NOMO-1 treated with dmso at 0.1 percent for 144 hours (cell line): ENCODE measurements at regions not wholly inside any gene's neighbourhood (a gene's known extent, or its start where the extent isn't known, plus 50 kb on each side); places are given as distances from the start of the nearest gene placed in this dataset.
"Not testable (repeated sequence)": the region's sequence is repeated elsewhere in the genome, so short reads cannot be mapped to it uniquely, and the experiment has no call there.

Experiments used
- DNase-seq: peaks from one replicate; lab custom pipeline; 2025; ENCODE audit not compliant: unreplicated experiment; lab: John Stamatoyannopoulos, UW

- not testable (repeated sequence) for DNase-seq
These were observed 279.9 kb downstream of the PLS3 start for GRCh38 chrX:115840729-115841409.

- DNase-seq: not testable (repeated sequence)
These were observed 290.0 kb downstream of the PLS3 start for GRCh38 chrX:115850986-115851385.

GRCh38 chrX:115853260-115853659 lies 292.3 kb downstream of the PLS3 start:
- not testable (repeated sequence) for DNase-seq

DNA sequence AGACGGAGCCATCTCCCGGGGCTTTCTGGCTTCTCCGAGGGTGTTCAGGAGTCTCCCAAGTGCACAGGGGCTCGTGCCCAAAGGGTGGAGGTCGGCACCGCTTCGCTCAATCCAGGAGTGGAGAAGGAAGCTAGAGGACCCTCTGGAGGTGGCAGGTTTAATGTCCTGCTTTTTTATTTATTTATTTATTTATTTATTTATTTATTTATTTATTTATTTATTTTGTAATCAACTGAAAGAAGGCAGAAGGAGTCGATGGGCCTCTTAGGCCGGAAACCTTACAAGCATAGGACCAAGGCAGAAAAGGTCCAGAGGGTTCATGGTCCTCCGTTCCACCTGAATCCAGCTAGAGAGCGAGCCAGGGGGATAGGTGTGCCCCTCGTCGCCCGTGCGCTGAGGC lies 289.4 kb upstream of the AGTR2 start:
- not testable (repeated sequence) for DNase-seq

DNA sequence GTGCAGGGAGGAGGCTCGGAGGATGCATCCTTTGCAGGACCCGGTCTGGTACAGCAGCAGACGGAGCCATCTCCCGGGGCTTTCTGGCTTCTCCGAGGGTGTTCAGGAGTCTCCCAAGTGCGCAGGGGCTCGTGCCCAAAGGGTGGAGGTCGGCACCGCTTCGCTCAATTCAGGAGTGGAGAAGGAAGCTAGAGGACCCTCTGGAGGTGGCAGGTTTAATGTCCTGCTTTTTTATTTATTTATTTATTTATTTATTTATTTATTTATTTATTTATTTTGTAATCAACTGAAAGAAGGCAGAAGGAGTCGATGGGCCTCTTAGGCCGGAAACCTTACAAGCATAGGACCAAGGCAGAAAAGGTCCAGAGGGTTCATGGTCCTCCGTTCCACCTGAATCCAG lies 286.4 kb upstream of the AGTR2 start:
- not testable (repeated sequence) for DNase-seq

DNA sequence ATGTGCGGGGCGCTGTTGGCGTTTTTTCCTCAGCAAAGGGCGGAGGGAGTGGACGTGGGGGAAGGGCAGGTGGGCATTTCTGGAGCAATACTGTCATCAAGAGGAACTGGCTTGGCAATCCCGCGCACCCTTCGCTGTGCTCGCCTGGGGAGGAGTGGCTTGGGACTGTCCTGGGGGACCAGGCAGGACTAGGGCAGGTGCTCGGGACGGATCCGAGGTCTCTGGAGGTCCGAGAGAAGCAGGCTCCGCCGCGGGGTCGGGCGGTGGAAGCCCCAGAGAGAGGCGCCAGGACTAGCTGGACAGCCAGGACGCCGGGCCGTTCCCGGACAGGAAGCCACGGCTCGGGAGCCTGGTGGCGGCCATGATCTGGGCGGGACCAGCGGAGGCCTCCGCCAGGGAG lies 282.5 kb upstream of the AGTR2 start:
- DNase-seq: not testable (repeated sequence)

- DNase-seq: not testable (repeated sequence)
These were observed 282.0 kb upstream of the AGTR2 start for GRCh38 chrX:115888519-115888918.

DNA sequence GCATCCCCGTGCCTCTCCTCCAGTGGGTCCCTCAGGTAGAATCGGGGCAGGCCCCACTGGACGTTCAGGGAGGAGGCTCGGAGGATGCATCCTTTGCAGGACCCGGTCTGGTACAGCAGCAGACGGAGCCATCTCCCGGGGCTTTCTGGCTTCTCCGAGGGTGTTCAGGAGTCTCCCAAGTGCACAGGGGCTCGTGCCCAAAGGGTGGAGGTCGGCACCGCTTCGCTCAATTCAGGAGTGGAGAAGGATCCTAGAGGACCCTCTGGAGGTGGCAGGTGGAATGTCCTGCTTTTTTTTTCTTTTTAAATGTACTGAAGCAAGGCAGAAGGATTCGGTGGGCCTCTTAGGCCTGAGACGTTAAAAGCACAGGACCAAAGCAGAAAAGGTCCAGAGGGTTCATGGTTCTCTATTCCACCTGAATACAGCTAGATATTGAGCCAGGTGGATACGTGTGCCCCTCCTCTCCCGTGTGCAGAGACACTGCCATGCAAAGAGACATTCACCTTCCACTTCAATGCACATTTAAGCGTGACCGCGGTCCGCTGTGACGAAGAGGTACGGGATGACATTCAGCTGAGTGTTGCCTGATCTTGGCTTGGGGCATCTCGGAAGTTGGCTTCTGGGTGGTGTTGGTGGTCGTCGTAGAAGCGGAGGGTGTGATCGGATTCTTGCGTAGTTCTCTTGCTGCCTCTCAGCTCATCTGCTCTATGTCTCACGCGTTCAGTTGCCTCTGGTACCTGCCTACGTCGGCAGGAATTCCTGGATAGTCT lies 281.2 kb upstream of the AGTR2 start:
- DNase-seq: no peak

DNA sequence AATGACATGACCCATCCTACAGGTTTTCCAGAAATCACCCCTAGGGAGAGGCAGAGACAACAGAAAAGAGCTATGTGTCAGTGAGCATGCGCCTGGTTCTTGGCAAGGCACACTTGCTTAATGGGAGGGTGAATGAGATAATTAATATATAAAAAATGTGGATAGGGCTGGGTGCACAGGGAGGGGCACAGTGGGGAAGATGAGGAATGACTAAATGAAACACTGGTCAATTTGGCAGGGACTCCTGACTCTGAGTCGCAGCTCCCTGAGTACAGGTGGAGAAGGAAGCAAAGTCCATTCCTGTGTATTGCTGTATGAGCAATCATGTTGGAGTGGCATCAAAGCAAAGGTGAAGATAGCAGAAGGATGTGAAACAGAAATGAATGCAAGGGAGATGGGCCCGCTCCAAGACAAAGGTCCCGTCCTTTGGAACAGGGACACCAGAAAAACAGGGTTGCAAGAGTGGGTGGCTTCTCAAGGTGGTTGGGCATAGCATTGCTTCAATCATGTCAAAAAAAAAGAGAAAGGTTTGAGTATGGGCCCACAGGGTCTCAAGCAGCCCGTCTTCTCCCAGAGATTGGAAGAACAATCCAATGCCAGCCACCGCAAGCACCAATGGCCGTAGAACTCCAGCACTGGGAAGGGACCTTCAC lies 278.4 kb upstream of the AGTR2 start:
- DNase-seq: no peak

DNA sequence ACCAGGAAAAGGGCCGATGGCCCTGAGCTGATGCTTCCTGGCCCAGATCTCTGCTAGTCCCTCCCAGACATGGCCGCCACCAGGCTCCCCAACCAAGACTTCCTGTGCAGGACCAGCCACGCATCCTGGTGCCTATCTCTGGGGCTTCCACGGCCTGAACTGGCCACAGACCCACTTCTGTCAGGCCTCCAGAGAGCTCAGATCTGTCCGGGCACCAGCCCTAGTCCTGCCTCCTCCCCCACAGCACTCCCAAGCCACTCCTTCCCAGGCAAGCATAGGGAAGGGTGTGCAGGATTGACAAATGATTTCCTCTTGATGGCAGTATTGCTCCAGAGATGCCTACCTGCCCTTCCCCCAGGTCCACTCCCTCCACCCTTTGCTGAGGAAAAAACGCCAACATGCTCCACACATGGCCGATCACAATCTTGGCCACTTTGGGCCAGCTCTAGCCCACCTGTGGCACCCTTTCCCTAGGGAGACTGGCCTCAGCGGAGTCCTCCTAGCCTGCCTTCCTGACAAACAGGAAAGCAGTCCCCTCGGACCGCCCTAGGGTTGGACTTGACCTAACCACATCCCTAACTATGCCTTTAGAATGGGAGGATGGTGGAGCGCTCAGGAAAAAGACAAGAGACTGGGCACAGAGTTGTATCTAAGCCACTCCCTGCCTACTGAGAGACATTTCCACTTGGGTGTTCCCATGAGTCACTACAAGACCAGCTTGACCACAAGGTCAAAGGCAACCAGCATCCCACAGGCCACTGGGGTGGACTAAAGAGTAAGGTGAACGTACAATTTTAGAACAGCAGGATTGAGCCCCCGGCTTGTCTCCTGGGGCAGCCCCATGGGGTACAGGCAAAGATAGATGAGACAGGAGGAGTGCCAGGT lies 277.5 kb upstream of the AGTR2 start:
- peak; percentile 59 for DNase-seq

DNA sequence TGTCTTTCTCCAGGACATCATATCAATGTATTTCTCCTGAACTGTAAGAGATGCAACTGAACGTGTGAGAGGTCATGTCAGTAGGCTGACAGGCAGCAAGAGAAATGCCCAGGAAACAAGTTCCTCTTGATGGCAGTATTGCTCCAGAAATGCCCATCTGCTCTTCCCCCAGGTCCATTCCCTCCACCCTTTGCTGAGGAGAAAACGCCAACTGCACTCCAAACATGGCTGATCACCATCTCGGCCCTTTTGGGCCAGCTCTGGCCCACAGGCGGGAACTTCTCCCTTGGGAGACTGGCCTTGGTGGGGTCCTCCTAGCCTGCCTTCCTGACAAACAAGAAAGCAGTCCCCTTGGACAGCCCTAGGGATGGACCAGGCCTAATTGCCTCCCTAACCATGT lies 276.5 kb upstream of the AGTR2 start:
- peak; percentile 39 for DNase-seq

GRCh38 chrX:115895678-115896329 lies 274.7 kb upstream of the AGTR2 start:
- DNase-seq: no peak

- DNase-seq: no peak
These were observed 274.2 kb upstream of the AGTR2 start for GRCh38 chrX:115896362-115896761.

DNA sequence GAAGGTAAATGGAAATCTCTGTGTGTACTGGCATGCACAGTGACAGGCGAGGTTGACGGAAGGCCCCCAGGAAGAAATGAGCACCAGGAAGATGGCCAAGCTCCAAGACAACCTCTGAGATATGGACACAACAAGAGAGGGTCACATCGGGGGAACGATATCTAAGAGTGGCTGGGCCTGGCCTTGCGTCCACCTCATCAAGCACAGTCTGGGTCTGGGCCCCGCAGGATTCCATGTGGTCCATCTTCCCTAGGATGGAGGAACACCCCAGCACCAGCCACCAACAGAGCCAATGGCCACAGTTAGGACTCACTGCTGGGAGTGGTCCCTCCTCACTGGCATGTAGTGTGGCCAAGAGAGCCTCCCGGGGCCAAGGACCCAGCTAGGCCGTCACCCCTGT lies 272.6 kb upstream of the AGTR2 start:
- DNase-seq: no peak

DNA sequence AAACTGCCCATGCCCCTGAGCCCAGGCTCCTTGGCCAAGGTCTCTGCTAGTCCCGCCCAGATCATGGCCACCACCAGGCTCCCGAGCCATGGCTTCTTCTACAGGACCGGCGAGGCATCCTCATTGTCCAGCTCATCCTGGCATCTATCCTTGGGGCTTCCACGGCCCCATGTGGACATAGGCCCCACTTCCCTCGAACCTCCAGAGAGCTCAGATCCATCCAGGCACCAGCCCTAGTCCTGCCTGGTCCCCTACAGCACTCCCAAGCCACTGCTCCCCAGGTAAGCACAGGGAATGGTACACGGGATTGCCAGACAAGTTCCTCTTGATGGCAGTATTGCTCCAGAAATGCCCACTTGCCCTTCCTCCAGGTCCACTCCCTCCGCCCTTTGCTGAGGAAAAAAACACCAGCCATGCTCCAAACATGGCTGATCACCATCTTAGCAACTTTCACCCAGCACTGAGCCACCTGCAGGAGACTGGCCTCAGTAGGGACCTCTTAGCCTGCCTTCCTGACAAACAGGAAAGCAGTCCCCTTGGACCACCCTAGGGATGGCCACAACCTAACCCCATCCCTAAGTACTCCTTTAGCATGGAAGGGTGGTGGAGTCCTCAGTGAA lies 272.1 kb upstream of the AGTR2 start:
- DNase-seq: peak; percentile 43

DNA sequence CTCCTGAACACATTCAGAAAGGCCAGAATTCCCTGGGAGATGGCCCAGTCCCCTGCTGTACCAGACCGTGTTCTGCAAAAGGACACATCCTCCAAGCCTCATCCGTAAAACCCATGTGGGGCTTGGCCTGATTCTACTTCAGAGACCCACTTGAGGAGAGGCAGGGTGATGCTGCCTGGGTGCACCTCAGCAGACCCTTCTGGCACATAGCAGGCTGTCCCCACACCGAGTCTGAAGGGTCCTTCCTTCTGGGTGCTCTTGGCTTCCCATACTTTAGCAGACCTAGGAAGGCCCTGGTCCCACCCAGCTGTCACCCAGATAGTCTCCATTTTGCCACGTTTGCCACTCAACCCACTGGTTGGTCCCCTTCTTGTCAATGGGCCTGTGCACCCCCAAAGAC lies 270.1 kb upstream of the AGTR2 start:
- no peak for DNase-seq

DNA sequence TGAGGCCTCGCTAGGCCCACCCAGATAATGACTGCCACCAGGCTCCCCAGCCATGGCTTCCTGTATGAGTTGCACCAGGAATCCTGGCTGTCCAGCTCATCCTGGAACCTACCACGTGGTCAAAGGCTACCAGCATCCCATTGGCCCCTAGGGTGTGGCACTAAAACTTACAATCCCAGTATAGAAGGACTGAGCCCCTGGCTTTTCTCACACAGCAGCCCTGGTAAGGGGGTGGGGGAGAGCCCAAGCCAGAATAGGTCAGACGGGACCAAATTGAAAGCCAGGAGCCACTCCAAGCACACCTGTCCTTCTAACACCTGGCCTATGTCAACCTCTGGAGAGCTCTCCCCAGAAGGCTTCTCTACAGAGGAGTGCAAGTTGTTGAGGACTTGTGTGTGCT lies 269.3 kb upstream of the AGTR2 start:
- DNase-seq: no peak

DNA sequence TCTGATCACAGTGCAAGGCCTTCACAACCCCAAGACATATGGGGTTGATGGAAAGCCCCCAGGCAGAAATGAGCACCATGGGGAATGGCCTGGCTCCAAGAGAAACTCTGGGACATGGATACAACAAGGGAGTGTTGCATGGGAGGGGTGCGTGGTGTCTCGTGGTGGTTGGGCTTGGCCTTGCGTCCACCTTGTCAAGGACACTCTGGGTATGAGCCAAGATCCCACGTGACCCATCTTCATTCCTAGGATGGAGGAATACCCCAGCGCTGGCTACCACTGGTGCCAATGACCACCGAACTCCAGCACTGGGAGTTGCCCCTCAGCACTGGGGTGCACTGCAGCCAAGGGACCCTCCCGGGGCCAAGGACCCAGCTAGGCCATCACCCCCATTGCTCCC lies 267.5 kb upstream of the AGTR2 start:
- DNase-seq: no peak

DNA sequence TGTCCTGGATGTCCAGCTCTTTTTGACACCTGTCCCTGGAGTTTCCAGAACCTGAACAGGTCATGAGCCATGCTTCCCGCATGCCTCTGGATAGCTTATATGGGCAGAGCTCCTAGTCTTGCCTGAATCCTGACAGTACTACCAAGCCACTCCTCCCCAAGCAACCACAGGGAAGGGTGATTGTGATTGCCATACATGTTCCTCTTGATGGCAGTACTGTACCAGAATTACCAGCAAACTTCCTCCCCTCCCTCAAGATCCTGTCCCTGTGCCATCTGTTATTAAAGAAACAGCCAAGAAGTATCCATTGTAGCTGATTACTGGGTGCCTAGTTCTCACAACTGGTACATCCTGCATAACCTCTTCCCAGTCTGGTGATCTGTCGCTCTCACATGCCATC lies 264.3 kb upstream of the AGTR2 start:
- DNase-seq: no peak

DNA sequence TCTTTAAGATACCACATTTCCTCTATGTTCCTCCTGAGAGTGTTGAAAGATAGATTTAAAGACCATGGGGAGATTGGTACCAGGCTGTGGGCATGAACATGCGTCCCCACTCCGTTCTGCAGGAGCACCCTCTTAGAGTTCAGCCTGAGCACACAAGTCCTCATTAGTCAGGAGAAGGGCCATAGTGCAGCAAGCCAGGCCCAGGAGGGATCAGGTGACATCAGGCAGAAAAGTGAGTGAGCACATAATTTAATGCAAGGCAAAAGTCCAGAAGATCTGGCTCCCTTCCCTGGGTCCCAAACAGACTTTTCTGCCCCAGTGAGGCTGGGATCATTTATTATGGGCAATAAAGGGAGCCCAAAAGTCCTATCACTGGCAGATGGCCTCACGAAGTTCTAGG lies 263.7 kb upstream of the AGTR2 start:
- DNase-seq: no peak
